CD4-positive, alpha-beta T cell (primary cell): ENCODE measurements at regions not wholly inside any gene's neighbourhood (a gene's known extent, or its start where the extent isn't known, plus 50 kb on each side); places are given as distances from the start of the nearest gene placed in this dataset.

Experiments used
- ATAC-seq: fragments of 200-7000 bp; cut with Tn5 transposase; one replicate; pipeline ENCODE4 v1.10.0; 2022; ENCODE audit warnings: mild to moderate bottlenecking; ENCODE audit not compliant: poor library complexity
- CTCF ChIA-PET: fragments of 350-600 bp; sonication (Branson Sonifier 250); formaldehyde crosslinking; loops from one replicate; lab custom pipeline; 2021; ENCODE audit warnings: antibody characterized with exemption, inconsistent platforms; lab: Charles Lee
- POLR2A ChIA-PET: fragments of 350-600 bp; sonication (Branson Sonifier 250); formaldehyde crosslinking; loops from one replicate; lab custom pipeline; 2021; ENCODE audit warnings: antibody characterized with exemption, inconsistent platforms; lab: Charles Lee
- DNase-seq, 14 experiments: peaks; one replicate each; pipeline ENCODE4 v3.0.0-alpha.2; 2013 to 2020; ENCODE audit warnings: mixed read lengths in 2 of 14
- H3K27ac ChIP-seq, 2 donors: one replicate each; pipeline versions ENCODE4 v1.5.1 to v1.7.0; 2013; ENCODE audit warnings: low read length in 2 of 2, low read depth in 1 of 2, mild to moderate bottlenecking in 1 of 2
- H3K27me3 ChIP-seq, 2 experiments: 1 replicate in 1 of 2; 2 replicates in 1 of 2; pipeline versions ENCODE4 v1.6.1 to v1.7.0; 2013; ENCODE audit warnings: low read length in 2 of 2, control low read depth in 1 of 2, mild to moderate bottlenecking in 1 of 2, moderate library complexity in 1 of 2; ENCODE audit not compliant: insufficient read depth in 2 of 2, control insufficient read depth in 1 of 2
- H3K36me3 ChIP-seq: one replicate; pipeline ENCODE4 v1.6.1; 2013; ENCODE audit warnings: low read length, control low read depth; ENCODE audit not compliant: insufficient read depth
- H3K4me1 ChIP-seq: one replicate; pipeline ENCODE4 v1.6.1; 2013; ENCODE audit warnings: low read length, control low read depth; ENCODE audit not compliant: insufficient read depth
- H3K4me3 ChIP-seq: one replicate; pipeline ENCODE4 v1.5.1; 2013; ENCODE audit warnings: mild to moderate bottlenecking, low read length, moderate library complexity
- H3K9me3 ChIP-seq, 2 experiments: 1 replicate in 1 of 2; 2 replicates in 1 of 2; pipeline versions ENCODE4 v1.6.1 to v1.7.0; 2013; ENCODE audit warnings: low read length in 2 of 2, mild to moderate bottlenecking in 2 of 2, control low read depth in 1 of 2, moderate library complexity in 1 of 2; ENCODE audit not compliant: control insufficient read depth in 1 of 2, insufficient read depth in 1 of 2
- H3K27ac Mint-ChIP-seq: one replicate; pipeline ENCODE4 v1.8.0; 2020; ENCODE audit warnings: mixed read lengths
- H3K27me3 Mint-ChIP-seq: one replicate; pipeline ENCODE4 v1.8.0; 2021; ENCODE audit warnings: mixed read lengths
- H3K36me3 Mint-ChIP-seq: one replicate; pipeline ENCODE4 v1.8.0; 2021; ENCODE audit warnings: low read depth, mixed read lengths
- H3K4me1 Mint-ChIP-seq: one replicate; pipeline ENCODE4 v1.8.0; 2021; ENCODE audit warnings: low read depth, mixed read lengths
- H3K4me3 Mint-ChIP-seq: one replicate; pipeline ENCODE4 v1.8.0; 2020; ENCODE audit warnings: mild to moderate bottlenecking, mixed read lengths
- H3K9me3 Mint-ChIP-seq: one replicate; pipeline ENCODE4 v1.8.0; 2020; ENCODE audit warnings: mixed read lengths
- CTCF ChIP-seq: fragments of 200-600 bp; IDR thresholded peaks from one replicate; pipeline ENCODE4 v1.8.0; 2022; ENCODE audit warnings: antibody characterized with exemption, mild to moderate bottlenecking
- intact Hi-C, 2 experiments: fragments of 100-400 bp; cut with DNase I in 1 of 2; cut with micrococcal nuclease in 1 of 2; formaldehyde crosslinking; loops; one replicate each; pipeline versions ENCODE4 v1.15.1 to v1.9.0; 2023 to 2025; cut with DNase I, micrococcal nuclease

GRCh38 chr13:22463089-22463488, 717.7 kb upstream of the SGCG start:
- intact Hi-C loops = no loop called here
- ATAC-seq = no peak
- Histone ChIP-seq H3K27ac (no peak overlapping the region), H3K9me3 (no peaks in the 10 kb centered on the region), H3K27me3 (no peaks in the 10 kb centered on the region), H3K36me3 (no peaks in the 10 kb centered on the region), H3K4me3 (no peak overlapping the region), H3K4me1 (no peaks in the 10 kb centered on the region)
- Mint-ChIP-seq H3K36me3 (no peaks in the 10 kb centered on the region), H3K4me3 (no peak overlapping the region), H3K27me3 (peaks cover 5% of the 10 kb centered on the region), H3K9me3 (no peaks in the 10 kb centered on the region), H3K4me1 (no peaks in the 10 kb centered on the region), H3K27ac (no peak overlapping the region)
- CTCF ChIA-PET = no interaction called here
- TF ChIP-seq CTCF = no peak
- DNase-seq = no peak
- POLR2A ChIA-PET = no interaction called here

- POLR2A ChIA-PET = no interaction called here
- CTCF ChIA-PET = no interaction called here
- Histone ChIP-seq H3K4me3 (no peak overlapping the region), H3K27me3 (peaks cover 0 to 2% of the 10 kb centered on the region in 2 experiments), H3K27ac (no peak overlapping the region), H3K36me3 (no peaks in the 10 kb centered on the region), H3K9me3 (no peaks in the 10 kb centered on the region), H3K4me1 (no peaks in the 10 kb centered on the region)
- no peaks in the 10 kb centered on the region for H3K36me3 Mint-ChIP-seq
- H3K9me3 Mint-ChIP-seq = no peaks in the 10 kb centered on the region
- peaks cover 5% of the 10 kb centered on the region for H3K27me3 Mint-ChIP-seq
- ATAC-seq (no peak), DNase-seq (no peak)
- TF ChIP-seq CTCF = no peak
- H3K27ac Mint-ChIP-seq = no peak overlapping the region
- intact Hi-C loops = no loop called here
- no peaks in the 10 kb centered on the region for H3K4me1 Mint-ChIP-seq
- no peak overlapping the region for H3K4me3 Mint-ChIP-seq
These were observed 712.7 kb upstream of the SGCG start for GRCh38 chr13:22468045-22468444.

- POLR2A ChIA-PET = no interaction called here
These were observed 712.0 kb upstream of the SGCG start for GRCh38 chr13:22468824-22469223.

More at GRCh38 chr13:22468824-22469223, 712.0 kb upstream of the SGCG start:
- Histone ChIP-seq H3K27ac (no peak overlapping the region), H3K9me3 (no peaks in the 10 kb centered on the region), H3K36me3 (no peaks in the 10 kb centered on the region), H3K27me3 (peaks cover 0 to 2% of the 10 kb centered on the region in 2 experiments), H3K4me3 (no peak overlapping the region), H3K4me1 (no peaks in the 10 kb centered on the region)
- Mint-ChIP-seq H3K4me1 (no peaks in the 10 kb centered on the region), H3K36me3 (no peaks in the 10 kb centered on the region), H3K4me3 (no peak overlapping the region), H3K27me3 (peaks cover 5% of the 10 kb centered on the region), H3K27ac (no peak overlapping the region), H3K9me3 (no peaks in the 10 kb centered on the region)
- TF ChIP-seq CTCF = no peak
- CTCF ChIA-PET = no interaction called here
- ATAC-seq = no peak
- DNase-seq = no peak
- intact Hi-C loops = no loop called here
